ENCODE measurements at regions not wholly inside any gene's neighbourhood (a gene's known extent, or its start where the extent isn't known, plus 50 kb on each side); places are given as distances from the start of the nearest gene placed in this dataset.

DNA sequence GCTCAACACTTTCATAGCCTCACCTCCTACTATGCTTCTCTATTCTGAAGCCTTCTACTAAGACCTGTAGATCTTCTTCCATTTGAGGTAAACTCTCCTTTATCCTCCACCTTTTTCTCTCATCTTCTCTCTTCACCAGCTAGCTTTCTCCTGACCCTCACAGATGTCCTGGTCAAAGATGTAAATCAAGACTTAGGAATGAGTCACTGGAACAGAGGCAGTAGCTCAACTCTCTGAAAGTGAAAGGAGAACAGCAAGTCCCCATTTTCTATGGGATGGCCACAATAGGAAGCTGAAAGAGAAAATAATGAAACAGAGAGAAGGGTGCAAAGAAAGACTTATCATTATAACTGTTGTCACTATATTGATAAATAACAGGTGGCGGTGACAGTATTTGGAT, 86.1 kb upstream of the DOCK9 start:
- TF ChIP-seq CTCF (IDR thresholded peaks at IDR 0.05) (no peak), EP300 (IDR thresholded peaks at IDR 0.05) (no peak), POLR2A (IDR thresholded peaks at IDR 0.05) (no peak), POLR2AphosphoS5 (IDR thresholded peaks at IDR 0.05) (no peak)
